ENCODE measurements at regions not wholly inside any gene's neighbourhood (a gene's known extent, or its start where the extent isn't known, plus 50 kb on each side); places are given as distances from the start of the nearest gene placed in this dataset.

DNA sequence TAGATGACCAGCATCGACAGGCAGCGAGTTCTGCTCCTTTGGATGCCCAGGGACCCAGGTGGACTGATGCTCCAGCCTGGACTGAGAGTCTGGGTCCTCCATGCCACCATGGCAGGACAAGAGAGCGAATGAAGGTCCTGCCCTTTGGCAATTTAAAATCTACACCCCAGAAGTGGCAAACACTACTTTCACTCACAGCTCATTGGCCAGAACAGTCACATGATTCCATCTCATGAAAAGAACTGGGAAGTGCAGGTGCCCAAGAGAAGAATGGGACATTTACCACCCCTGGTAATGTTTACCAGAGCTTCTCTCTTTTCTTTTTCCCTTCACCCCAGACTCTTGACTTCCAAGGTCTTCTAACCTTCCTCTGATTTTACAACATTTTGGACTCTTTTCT, 87.8 kb upstream of the SLCO3A1 start:
- no peak for DNase-seq

DNA sequence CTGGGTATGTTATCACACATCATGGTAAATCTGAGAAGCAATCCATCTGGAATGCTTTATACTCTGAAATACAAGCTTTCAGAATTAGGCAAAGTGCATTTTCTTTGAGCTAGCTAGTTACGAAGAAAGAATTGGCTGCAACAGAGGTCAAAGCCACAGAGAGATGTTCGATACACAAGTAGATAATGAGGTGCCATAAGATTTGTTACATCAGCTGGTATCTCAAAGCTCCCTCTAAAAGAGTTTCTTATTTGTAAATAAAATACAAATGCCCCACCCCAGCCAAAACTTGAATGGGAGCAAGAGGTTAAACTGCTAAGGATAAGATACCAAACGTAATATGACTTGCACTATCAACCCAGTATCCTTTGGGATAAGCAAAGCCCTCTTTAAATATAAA, 84.0 kb upstream of the SLCO3A1 start:
- DNase-seq: no peak

DNA sequence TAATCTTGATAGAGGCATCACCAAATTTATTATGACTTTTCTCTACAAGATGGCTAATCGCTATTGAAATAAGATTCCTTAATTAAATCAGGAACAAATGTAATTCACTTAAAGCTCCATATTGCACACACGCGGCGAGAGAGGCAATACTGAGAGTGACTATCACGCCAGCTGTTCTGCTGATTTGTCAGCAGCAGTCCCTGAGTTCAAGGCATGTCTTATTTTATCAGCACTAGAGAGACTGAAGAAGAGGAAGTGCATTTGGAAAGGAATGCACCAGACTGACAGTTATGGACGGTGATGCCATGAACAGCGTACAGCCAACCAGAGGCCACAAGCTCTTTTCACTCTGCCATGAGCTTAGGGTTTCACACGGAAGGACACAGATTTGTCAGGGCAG, 83.6 kb upstream of the SLCO3A1 start:
- no peak for DNase-seq

- no peak for DNase-seq
Observed at GRCh38 chr15:91776104-91776503, 77.4 kb upstream of the SLCO3A1 start.

DNA sequence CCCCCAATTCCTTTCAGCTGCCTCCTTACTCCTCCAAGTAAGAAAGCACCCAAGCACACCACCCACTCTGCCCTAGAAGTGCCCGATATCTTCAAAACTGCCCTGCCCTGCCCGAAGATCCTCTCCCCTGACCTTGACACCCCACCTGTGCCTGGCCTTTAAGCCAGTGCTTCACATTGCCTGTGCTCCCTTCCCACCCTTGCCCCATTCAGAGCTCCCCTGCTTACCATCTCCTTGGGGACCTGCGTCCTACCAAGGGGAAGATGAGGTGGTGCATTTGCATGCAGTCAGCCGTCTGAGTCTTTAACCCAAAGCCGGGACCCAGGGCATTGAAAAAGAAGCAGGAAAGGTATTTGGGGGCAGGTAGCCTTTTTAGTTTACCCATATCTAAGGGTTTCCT, 73.5 kb upstream of the SLCO3A1 start:
- DNase-seq: no peak

DNA sequence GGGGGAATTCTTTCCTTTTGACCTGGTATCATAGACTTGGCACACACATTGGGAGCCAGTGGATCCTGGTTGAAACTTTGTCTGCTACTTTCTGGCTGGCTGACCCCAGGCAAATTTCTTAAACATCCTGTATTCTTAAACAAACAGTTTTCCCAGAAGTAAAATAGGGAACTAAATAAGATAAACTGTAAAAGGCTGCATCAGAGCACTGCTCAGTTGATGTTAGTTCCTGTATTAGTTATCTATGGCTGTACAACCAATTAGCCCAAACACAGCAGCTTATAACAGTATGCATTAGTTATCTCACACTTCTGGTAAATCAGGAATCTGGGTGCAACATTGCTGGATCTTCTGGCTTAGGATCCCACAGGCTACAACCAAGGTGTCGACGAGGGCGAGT, 73.1 kb upstream of the SLCO3A1 start:
- DNase-seq: no peak

- no peak for DNase-seq
Observed at GRCh38 chr15:91782221-91782620, 71.3 kb upstream of the SLCO3A1 start.

DNA sequence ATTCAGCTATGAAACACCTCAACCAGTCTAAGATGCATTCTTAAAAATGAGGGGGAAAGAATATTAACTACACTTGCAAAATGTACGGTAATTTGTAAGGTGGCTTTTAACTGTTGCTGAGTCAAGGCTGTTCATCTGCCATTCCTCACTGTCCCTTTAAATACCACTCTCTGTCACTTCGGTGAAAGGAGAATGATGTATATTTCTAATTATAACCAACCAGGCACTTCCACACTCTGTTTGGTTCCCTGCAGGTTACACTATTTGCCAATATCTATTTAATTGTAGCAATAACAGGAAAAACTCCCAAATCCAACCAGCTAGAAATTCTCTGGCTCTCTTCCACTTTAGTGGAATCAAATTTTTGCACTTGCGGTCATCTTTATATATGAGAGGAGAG, 70.5 kb upstream of the SLCO3A1 start:
- no peak for DNase-seq

- no peak for DNase-seq
Observed at GRCh38 chr15:91783451-91783850, 70.1 kb upstream of the SLCO3A1 start.

- DNase-seq: no peak
Observed at GRCh38 chr15:91784973-91785709, 68.4 kb upstream of the SLCO3A1 start.

DNA sequence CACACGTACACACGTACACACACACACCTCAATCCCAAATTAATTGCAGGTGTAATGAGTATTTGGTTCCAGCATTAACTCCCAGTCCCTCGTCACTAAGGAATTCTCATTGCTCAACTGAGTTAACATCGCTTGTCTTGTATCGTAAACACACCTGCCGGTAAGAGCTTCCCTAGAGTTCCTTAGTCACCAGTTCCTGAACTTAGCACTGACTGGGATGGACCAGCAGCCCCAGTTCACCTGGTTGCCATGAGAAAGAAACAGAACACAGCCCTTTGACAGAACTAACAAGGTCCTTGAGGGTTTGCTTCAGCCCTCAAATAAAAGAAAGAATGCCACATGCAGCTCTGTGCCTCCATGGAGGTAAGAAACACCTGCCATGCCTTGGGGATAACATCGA, 66.3 kb upstream of the SLCO3A1 start:
- DNase-seq: no peak

DNA sequence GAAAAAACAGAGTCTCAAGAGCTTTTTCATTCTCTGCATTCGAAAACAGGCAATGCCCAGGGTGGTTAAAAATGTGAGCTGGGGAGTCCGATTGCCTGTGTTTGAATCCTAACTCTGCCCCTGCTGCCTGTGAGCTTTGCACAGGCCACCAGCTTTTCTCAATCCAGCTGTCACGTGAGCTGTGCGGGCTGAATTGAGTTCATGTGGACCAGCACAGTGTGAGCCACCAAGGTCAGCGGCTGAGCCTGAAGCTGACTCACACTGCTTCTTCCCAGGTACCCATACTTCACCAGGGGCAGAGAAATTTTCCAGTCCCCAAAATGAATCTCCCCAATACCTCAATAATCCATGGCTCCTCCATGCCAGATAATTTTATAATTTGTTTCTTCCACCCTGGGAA, 64.4 kb upstream of the SLCO3A1 start:
- DNase-seq: no peak

GRCh38 chr15:91790836-91791235, 62.7 kb upstream of the SLCO3A1 start:
- no peak for DNase-seq

DNA sequence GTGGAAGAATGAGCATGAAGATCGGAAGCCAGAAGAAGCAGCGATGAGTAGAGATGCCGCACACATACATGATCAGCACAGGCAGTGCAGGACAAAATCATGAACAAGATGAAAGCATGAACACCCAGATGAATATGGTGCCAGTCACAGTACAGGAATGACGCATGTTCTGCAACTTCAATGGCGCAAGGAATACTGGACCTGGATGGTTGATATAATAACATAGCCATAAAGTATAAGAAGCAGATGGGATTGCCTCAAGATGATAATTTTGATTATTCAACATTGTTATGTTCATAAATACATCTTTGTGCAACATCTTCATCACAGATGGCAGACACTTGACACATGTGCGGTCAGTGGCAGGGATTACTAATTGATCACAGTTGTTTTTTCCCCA, 59.7 kb upstream of the SLCO3A1 start:
- DNase-seq: no peak

DNA sequence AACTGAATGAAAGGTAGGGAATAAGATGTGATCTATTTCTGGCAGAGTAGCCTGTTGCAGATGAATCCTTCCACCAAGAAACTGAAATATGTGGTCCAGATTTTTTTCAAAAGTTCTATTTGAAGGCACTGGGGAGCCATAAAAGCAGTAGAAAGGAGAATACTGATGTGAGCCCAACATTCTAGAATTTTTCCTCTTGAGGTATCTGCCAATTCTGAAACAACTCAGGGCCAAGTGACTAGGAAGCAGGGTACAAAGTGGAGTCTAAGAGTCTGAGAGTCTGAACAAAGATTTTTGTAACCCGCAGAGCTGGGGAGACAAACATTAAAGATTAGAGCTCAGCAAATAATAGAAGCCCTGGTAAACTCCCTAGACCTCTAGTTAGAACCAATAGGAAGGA, 58.3 kb upstream of the SLCO3A1 start:
- DNase-seq: no peak

DNA sequence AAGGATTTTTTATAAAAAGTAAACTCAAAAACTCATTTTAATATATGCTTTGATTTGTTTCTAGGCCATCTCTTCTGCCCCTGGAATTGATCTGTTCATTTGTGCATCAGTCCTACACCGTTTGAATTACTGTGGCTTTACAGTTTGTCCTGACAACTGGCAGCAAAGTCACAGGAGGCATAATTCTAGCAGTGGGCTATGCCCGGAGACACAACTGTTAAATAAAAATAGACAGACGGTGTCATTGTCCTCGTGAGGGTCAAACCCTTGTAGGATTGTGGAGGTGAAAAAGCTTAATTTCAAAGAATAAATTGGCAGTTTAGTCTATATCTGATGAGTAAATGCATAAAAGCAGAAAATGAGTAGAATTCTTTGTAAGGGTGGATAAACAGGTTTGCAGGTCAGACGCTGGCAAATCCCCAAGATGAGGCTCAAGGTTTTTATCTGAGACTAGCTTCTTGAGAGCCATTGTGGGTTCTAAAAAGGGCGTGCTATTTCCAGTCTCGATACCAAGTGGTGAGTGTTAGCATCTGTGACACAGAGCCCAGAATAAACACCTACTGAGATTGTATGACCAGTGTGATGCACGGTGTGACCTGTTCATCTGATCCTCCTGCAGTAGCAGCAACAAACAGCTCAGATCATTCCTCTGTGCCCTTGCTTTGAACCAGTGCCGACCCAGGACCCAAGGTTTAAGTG, 51.5 kb upstream of the SLCO3A1 start:
- no peak for DNase-seq

- DNase-seq: no peak
Observed at GRCh38 chr15:91803260-91803659, 50.2 kb upstream of the SLCO3A1 start.

Measured in activated CD8-positive, alpha-beta memory T cell treated with anti-CD3 and anti-CD28 coated beads, Interleukin-2, amount 50 U/mL, for 48 hours (primary cell).